ENCODE measurements at regions not wholly inside any gene's neighbourhood (a gene's known extent, or its start where the extent isn't known, plus 50 kb on each side); places are given as distances from the start of the nearest gene placed in this dataset.

DNA sequence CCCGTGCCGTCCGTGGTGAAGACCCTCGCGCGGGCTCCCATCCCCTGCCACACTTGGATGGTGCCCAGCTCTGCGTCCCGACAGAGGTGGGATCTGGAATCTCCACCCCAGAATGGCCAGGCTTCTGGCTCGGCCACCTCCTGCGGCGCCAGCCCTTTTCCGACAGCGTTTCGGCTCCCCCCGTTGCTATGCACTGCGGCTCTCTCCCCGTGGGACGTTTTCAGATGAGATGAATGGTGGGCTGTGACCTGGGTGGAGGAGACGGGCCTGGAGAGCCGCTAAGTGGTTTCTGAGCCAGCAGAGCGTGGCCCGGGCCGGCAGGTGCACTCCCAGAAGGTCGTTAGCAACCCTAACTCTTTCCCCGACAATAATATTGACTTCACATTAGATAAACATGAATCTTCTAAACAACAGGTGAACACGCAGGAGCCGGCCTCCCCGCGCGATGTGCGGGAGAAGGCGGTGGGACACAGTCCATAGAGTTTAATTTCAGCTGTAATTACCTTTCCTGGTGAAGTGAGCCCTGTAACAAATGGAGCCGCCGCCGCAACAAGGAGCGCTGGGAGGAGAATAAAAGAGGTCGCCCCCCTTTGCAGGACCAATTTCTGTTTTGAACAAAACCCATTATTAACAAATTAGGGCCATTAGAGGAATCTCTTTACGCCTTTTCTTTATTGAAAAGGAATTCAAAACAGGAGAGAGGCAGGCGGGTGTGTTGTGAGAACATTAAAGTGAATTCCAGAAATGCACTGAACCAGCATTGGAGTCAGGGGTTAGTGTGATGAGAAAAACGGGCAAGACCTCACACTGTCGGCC lies 294.3 kb upstream of the PFKP start (continued):
- TF ChIP-seq, protein P1, sequence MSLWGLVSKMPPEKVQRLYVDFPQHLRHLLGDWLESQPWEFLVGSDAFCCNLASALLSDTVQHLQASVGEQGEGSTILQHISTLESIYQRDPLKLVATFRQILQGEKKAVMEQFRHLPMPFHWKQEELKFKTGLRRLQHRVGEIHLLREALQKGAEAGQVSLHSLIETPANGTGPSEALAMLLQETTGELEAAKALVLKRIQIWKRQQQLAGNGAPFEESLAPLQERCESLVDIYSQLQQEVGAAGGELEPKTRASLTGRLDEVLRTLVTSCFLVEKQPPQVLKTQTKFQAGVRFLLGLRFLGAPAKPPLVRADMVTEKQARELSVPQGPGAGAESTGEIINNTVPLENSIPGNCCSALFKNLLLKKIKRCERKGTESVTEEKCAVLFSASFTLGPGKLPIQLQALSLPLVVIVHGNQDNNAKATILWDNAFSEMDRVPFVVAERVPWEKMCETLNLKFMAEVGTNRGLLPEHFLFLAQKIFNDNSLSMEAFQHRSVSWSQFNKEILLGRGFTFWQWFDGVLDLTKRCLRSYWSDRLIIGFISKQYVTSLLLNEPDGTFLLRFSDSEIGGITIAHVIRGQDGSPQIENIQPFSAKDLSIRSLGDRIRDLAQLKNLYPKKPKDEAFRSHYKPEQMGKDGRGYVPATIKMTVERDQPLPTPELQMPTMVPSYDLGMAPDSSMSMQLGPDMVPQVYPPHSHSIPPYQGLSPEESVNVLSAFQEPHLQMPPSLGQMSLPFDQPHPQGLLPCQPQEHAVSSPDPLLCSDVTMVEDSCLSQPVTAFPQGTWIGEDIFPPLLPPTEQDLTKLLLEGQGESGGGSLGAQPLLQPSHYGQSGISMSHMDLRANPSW (CRISPR knock-in tag; conservative IDR thresholded peaks at IDR 0.05; ENCODE audit: low read depth), result no peak
- TF ChIP-seq, protein P2, sequence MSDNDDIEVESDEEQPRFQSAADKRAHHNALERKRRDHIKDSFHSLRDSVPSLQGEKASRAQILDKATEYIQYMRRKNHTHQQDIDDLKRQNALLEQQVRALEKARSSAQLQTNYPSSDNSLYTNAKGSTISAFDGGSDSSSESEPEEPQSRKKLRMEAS (CRISPR knock-in tag; IDR thresholded peaks at IDR 0.05), result no peak
- TF ChIP-seq, protein P3, sequence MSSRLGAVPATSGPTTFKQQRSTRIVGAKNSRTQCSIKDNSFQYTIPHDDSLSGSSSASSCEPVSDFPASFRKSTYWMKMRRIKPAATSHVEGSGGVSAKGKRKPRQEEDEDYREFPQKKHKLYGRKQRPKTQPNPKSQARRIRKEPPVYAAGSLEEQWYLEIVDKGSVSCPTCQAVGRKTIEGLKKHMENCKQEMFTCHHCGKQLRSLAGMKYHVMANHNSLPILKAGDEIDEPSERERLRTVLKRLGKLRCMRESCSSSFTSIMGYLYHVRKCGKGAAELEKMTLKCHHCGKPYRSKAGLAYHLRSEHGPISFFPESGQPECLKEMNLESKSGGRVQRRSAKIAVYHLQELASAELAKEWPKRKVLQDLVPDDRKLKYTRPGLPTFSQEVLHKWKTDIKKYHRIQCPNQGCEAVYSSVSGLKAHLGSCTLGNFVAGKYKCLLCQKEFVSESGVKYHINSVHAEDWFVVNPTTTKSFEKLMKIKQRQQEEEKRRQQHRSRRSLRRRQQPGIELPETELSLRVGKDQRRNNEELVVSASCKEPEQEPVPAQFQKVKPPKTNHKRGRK (CRISPR knock-in tag; IDR thresholded peaks at IDR 0.05; ENCODE audit: borderline replicate concordance), result no peak
- TF ChIP-seq IRF2 (CRISPR knock-in tag; IDR thresholded peaks at IDR 0.05; ENCODE audit: borderline replicate concordance, low read depth) (no peak), PRRX2 (CRISPR knock-in tag; IDR thresholded peaks at IDR 0.05) (no peak), MXD4 (CRISPR knock-in tag; IDR thresholded peaks at IDR 0.05; ENCODE audit: borderline replicate concordance) (no peak), GABPB1 (CRISPR knock-in tag; IDR thresholded peaks at IDR 0.05) (no peak), HMGA2 (CRISPR knock-in tag; IDR thresholded peaks at IDR 0.05) (no peak)
- TF ChIP-seq, protein P4, sequence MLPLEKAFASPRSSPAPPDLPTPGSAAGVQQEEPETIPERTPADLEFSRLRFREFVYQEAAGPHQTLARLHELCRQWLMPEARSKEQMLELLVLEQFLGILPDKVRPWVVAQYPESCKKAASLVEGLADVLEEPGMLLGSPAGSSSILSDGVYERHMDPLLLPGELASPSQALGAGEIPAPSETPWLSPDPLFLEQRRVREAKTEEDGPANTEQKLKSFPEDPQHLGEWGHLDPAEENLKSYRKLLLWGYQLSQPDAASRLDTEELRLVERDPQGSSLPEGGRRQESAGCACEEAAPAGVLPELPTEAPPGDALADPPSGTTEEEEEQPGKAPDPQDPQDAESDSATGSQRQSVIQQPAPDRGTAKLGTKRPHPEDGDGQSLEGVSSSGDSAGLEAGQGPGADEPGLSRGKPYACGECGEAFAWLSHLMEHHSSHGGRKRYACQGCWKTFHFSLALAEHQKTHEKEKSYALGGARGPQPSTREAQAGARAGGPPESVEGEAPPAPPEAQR (CRISPR knock-in tag; IDR thresholded peaks at IDR 0.05), result no peak
- TF ChIP-seq, protein P5, sequence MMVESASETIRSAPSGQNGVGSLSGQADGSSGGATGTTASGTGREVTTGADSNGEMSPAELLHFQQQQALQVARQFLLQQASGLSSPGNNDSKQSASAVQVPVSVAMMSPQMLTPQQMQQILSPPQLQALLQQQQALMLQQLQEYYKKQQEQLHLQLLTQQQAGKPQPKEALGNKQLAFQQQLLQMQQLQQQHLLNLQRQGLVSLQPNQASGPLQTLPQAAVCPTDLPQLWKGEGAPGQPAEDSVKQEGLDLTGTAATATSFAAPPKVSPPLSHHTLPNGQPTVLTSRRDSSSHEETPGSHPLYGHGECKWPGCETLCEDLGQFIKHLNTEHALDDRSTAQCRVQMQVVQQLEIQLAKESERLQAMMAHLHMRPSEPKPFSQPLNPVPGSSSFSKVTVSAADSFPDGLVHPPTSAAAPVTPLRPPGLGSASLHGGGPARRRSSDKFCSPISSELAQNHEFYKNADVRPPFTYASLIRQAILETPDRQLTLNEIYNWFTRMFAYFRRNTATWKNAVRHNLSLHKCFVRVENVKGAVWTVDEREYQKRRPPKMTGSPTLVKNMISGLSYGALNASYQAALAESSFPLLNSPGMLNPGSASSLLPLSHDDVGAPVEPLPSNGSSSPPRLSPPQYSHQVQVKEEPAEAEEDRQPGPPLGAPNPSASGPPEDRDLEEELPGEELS (CRISPR knock-in tag; IDR thresholded peaks at IDR 0.05), result no peak
- TF ChIP-seq, protein P6, sequence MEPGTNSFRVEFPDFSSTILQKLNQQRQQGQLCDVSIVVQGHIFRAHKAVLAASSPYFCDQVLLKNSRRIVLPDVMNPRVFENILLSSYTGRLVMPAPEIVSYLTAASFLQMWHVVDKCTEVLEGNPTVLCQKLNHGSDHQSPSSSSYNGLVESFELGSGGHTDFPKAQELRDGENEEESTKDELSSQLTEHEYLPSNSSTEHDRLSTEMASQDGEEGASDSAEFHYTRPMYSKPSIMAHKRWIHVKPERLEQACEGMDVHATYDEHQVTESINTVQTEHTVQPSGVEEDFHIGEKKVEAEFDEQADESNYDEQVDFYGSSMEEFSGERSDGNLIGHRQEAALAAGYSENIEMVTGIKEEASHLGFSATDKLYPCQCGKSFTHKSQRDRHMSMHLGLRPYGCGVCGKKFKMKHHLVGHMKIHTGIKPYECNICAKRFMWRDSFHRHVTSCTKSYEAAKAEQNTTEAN (CRISPR knock-in tag; IDR thresholded peaks at IDR 0.05), result no peak
- TF ChIP-seq, protein P7, sequence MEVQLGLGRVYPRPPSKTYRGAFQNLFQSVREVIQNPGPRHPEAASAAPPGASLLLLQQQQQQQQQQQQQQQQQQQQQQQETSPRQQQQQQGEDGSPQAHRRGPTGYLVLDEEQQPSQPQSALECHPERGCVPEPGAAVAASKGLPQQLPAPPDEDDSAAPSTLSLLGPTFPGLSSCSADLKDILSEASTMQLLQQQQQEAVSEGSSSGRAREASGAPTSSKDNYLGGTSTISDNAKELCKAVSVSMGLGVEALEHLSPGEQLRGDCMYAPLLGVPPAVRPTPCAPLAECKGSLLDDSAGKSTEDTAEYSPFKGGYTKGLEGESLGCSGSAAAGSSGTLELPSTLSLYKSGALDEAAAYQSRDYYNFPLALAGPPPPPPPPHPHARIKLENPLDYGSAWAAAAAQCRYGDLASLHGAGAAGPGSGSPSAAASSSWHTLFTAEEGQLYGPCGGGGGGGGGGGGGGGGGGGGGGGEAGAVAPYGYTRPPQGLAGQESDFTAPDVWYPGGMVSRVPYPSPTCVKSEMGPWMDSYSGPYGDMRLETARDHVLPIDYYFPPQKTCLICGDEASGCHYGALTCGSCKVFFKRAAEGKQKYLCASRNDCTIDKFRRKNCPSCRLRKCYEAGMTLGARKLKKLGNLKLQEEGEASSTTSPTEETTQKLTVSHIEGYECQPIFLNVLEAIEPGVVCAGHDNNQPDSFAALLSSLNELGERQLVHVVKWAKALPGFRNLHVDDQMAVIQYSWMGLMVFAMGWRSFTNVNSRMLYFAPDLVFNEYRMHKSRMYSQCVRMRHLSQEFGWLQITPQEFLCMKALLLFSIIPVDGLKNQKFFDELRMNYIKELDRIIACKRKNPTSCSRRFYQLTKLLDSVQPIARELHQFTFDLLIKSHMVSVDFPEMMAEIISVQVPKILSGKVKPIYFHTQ (CRISPR knock-in tag; IDR thresholded peaks at IDR 0.05), result no peak

DNA sequence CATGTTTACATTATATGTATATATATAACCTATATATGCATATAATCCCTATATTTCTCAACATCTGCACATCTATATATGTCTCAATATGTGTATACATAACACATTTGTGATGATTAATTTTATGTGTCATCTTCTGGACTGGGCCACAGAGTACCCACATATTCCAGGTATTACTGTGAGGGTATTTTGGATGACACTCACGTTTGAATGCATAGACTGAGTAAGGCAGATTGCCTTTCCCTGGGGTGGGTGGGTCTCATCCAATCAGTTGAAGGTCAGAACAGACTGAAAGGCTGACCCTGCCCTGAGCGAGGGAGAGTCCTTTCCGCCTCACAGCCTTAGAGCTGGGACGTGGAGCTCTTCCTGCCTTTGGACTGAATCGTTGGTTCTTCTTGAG lies 295.2 kb upstream of the PFKP start:
- DNase-seq (ENCODE audit: low spot score), result no peak
- H3K27me3 Mint-ChIP-seq (ENCODE audit: low read depth), result no peaks in the 10 kb centered on the region; the same call in 1 of the 2 replicates
- ChIA-PET CTCF (no interaction called here), POLR2A (no interaction called here)
- 0 out of 2 replicates have a peak, but pooled peaks cover 3% of the 10 kb centered on the region for H3K4me1 Mint-ChIP-seq
- peaks cover 16% of the 10 kb centered on the region for H3K9me3 Mint-ChIP-seq
- H3K27ac Mint-ChIP-seq, result no peak overlapping the region
- ATAC-seq, result no peak
- H3K36me3 Mint-ChIP-seq, result 0 out of 2 replicates have a peak, but pooled peaks cover 2% of the 10 kb centered on the region
- no peak overlapping the region for H3K4me3 Mint-ChIP-seq
- TF ChIP-seq, protein P8, sequence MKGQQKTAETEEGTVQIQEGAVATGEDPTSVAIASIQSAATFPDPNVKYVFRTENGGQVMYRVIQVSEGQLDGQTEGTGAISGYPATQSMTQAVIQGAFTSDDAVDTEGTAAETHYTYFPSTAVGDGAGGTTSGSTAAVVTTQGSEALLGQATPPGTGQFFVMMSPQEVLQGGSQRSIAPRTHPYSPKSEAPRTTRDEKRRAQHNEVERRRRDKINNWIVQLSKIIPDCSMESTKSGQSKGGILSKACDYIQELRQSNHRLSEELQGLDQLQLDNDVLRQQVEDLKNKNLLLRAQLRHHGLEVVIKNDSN (CRISPR knock-in tag; IDR thresholded peaks at IDR 0.05), result no peak
- TF ChIP-seq MYBL2 (CRISPR knock-in tag; IDR thresholded peaks at IDR 0.05) (no peak), CREB1 (CRISPR knock-in tag; IDR thresholded peaks at IDR 0.05) (no peak), RELA (CRISPR knock-in tag; IDR thresholded peaks at IDR 0.05; ENCODE audit: borderline replicate concordance) (no peak), JAZF1 (CRISPR knock-in tag; IDR thresholded peaks at IDR 0.05) (no peak)
- TF ChIP-seq, protein P2 (CRISPR knock-in tag; IDR thresholded peaks at IDR 0.05), result no peak
- TF ChIP-seq, protein P9, sequence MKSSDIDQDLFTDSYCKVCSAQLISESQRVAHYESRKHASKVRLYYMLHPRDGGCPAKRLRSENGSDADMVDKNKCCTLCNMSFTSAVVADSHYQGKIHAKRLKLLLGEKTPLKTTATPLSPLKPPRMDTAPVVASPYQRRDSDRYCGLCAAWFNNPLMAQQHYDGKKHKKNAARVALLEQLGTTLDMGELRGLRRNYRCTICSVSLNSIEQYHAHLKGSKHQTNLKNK (CRISPR knock-in tag; IDR thresholded peaks at IDR 0.05), result no peak
